HepG2 (cell line): ENCODE measurements at regions not wholly inside any gene's neighbourhood (a gene's known extent, or its start where the extent isn't known, plus 50 kb on each side); places are given as distances from the start of the nearest gene placed in this dataset.
"Not testable (repeated sequence)": the region's sequence is repeated elsewhere in the genome, so short reads cannot be mapped to it uniquely, and the experiment has no call there.

ENCODE experiments used
- CCAR2 ChIP-seq: fragments of 200-400 bp; formaldehyde crosslinking; optimal IDR thresholded peaks from 2 replicates; pipeline ENCODE3; 2018; ENCODE audit warnings: low read depth, mild to moderate bottlenecking, low read length, moderate library complexity
- GABPA ChIP-seq, 2 experiments: IDR thresholded peaks; 2 replicates each; pipeline ENCODE4 v1.6.1; 2011 to 2016; ENCODE audit warnings: low read depth in 2 of 2, low read length in 1 of 2, missing biosample characterization in 1 of 2, missing genetic modification characterization in 1 of 2
- PBX3 ChIP-seq: sonication (generic); formaldehyde crosslinking; IDR thresholded peaks from 2 replicates; pipeline ENCODE4 v1.8.1; 2023; ENCODE audit warnings: missing genetic modification reagents, inconsistent platforms, borderline replicate concordance
- SIN3A ChIP-seq: IDR thresholded peaks from 2 replicates; pipeline ENCODE4 v1.6.1; 2011; ENCODE audit warnings: low read depth, mild to moderate bottlenecking, control low read depth, low read length, borderline replicate concordance
- SP1 ChIP-seq, 2 experiments: fragments of 450-650 bp in 1 of 2; sonication (generic) in 1 of 2; formaldehyde crosslinking in 1 of 2; IDR thresholded peaks; 2 replicates each; pipeline versions ENCODE4 v1.4.0 to v1.6.1; 2016 to 2020; ENCODE audit warnings: missing genetic modification reagents in 1 of 2
- ZBTB10 ChIP-seq: sonication (generic); formaldehyde crosslinking; IDR thresholded peaks from 2 replicates; pipeline ENCODE4 v1.4.0; 2020; ENCODE audit warnings: missing genetic modification reagents, borderline replicate concordance
- ZMYM4 ChIP-seq: sonication (generic); formaldehyde crosslinking; IDR thresholded peaks from 2 replicates; pipeline ENCODE4 v1.8.1; 2023; ENCODE audit warnings: mild to moderate bottlenecking, missing genetic modification reagents
- ZNF121 ChIP-seq: sonication (generic); formaldehyde crosslinking; IDR thresholded peaks from 2 replicates; pipeline ENCODE4 v1.5.0; 2020; ENCODE audit warnings: mild to moderate bottlenecking, missing genetic modification reagents
- ZNF501 ChIP-seq: sonication (generic); formaldehyde crosslinking; IDR thresholded peaks from 2 replicates; pipeline ENCODE4 v1.5.1; 2020; ENCODE audit warnings: mild to moderate bottlenecking, moderate library complexity, missing genetic modification reagents

- not testable (repeated sequence) for TF ChIP-seq ZBTB10 (CRISPR knock-in tag); SIN3A; CCAR2; ZMYM4; PBX3 (CRISPR knock-in tag); GABPA (IDR thresholded peaks at IDR 0.05; ENCODE audit: low read depth, low read length); GABPA (CRISPR knock-in tag; IDR thresholded peaks at IDR 0.05; ENCODE audit: low read depth); ZNF501 (CRISPR knock-in tag); SP1 (IDR thresholded peaks at IDR 0.05); SP1 (CRISPR knock-in tag; IDR thresholded peaks at IDR 0.05); ZNF121 (CRISPR knock-in tag)
These were observed 129.6 kb downstream of the MAP3K7 start for GRCh38 chr6:90456997-90457866.
